Heart right ventricle (tissue), 16 donors: ENCODE measurements at regions not wholly inside any gene's neighbourhood (a gene's known extent, or its start where the extent isn't known, plus 50 kb on each side); places are given as distances from the start of the nearest gene placed in this dataset.

ENCODE experiments used
- ATAC-seq, 8 donors: fragments of 200-7000 bp; cut with Tn5 transposase; one replicate each; pipeline ENCODE4 v1.9.1; 2020; ENCODE audit warnings: mild to moderate bottlenecking in 8 of 8, moderate library complexity in 8 of 8, moderate number of reproducible peaks in 1 of 8
- DNase-seq, 2 donors: peaks; one replicate each; pipeline ENCODE4 v3.0.0-alpha.2; 2020
- H3K27ac ChIP-seq, 10 donors: fragments of 200-600 bp; sonication (generic) in 2 of 10; one replicate each; pipeline versions ENCODE4 v1.5.0 to v1.8.0; 2020 to 2022; ENCODE audit warnings: mild to moderate bottlenecking in 3 of 10
- H3K27me3 ChIP-seq, 7 donors: fragments of 200-600 bp; one replicate each; pipeline ENCODE4 v1.8.0; 2021 to 2022; ENCODE audit warnings: mild to moderate bottlenecking in 2 of 7
- H3K36me3 ChIP-seq, 9 donors: fragments of 200-600 bp; sonication (generic) in 1 of 9; one replicate each; pipeline versions ENCODE4 v1.5.0 to v1.8.0; 2020 to 2022; ENCODE audit warnings: mild to moderate bottlenecking in 2 of 9
- H3K4me1 ChIP-seq, 9 donors: fragments of 200-600 bp; sonication (generic) in 1 of 9; one replicate each; pipeline versions ENCODE4 v1.5.0 to v1.8.0; 2020 to 2022; ENCODE audit warnings: mild to moderate bottlenecking in 4 of 9
- H3K4me3 ChIP-seq, 10 donors: fragments of 200-600 bp; sonication (generic) in 2 of 10; one replicate each; pipeline versions ENCODE4 v1.5.0 to v1.8.0; 2020 to 2022; ENCODE audit warnings: mild to moderate bottlenecking in 7 of 10, moderate library complexity in 2 of 10
- H3K9me3 ChIP-seq, 11 donors: fragments of 200-600 bp in 10 of 11; sonication (generic) in 2 of 11; one replicate each; pipeline versions ENCODE4 v1.5.0 to v1.8.0; 2013 to 2022; ENCODE audit warnings: mild to moderate bottlenecking in 2 of 11, control low read depth in 1 of 11, moderate library complexity in 1 of 11
- CTCF ChIP-seq, 9 donors: fragments of 200-600 bp; sonication (generic) in 2 of 9; IDR thresholded peaks; one replicate each; pipeline versions ENCODE4 v1.5.0 to v1.8.0; 2021 to 2022; ENCODE audit warnings: antibody characterized with exemption in 9 of 9, mild to moderate bottlenecking in 5 of 9, moderate library complexity in 1 of 9
- WGBS, 2 donors: extraction: QIAGEN DNeasy Blood & Tissue Kit; methylation state at CpG; one replicate each; pipeline ENCODE4 v1.1.7; 2013; ENCODE audit warnings: inconsistent platforms in 1 of 2; 5-methylcytosine and 5-hydroxymethylcytosine counted together
- intact Hi-C, 10 donors: fragments of 100-400 bp; cut with DNase I; formaldehyde crosslinking; loops; one replicate each; pipeline versions ENCODE4 v1.11.1 to v1.14.2; 2022
- donor health status: Arrhythmogenic right ventricular cardiomyopathy.
- donor health status: ischemic (EF 13 %, LVEDD 7.1; RV severe dilation, severe dysfunction).
- donor health status: healthy with polysubstance abuse.
- donor health status: DM: no; HTN: yes; CAD: no.
- donor health status: DM: no; HTN: no; CAD: no.
- donor health status: ischemic (EF 25% LVEDD 6.9; RV normal size, moderate dysfunction).
- donor health status: ischemic (EF 25% LVEDD 5.7; RV mildly dilated, moderate dysfunction).
- donor health status: healthy.
- donor health status: DM: yes; HTN: yes; CAD: no.
- donor health status: Ischemic cardiomyopathy.
- donor health status: ischemic (EF 35%, LVEDD 5.7; RV mildly dilated, moderate dysfunction).
- donor health status: nonischemic (EF 11% LVEDD 7.7; RV severe dilation, severe dysfunction).
- donor health status: DM: yes; HTN: yes; CAD: no.
- donor health status: PGD.
- donor health status: ischemic (EF 29% LVEDD 5.4; RV normal size, mild dysfunction).
- donor health status: nonischemic (EF 23%, LVEDD 6.1; RV moderate dilation, normal function).

GRCh38 chr1:57796616-57797015 is 372.8 kb upstream of the DAB1 start:
- no peak for TF ChIP-seq CTCF (IDR thresholded peaks at IDR 0.05)
- no peak overlapping the region for H3K27ac ChIP-seq
- H3K4me1 ChIP-seq = no peaks in the 10 kb centered on the region
- DNase-seq = no peak
- no peak overlapping the region for H3K4me3 ChIP-seq
- WGBS, 2 donors = 67% methylated on average over 2 of the region's 2 CpGs
- H3K36me3 ChIP-seq = no peaks in the 10 kb centered on the region
- ATAC-seq = no peak
- H3K27me3 ChIP-seq = peaks cover 0 to 4% (median 0%) of the 10 kb centered on the region in 7 donors
- intact Hi-C loops = no loop called here
- peaks cover 0 to under 1% (median 0%) of the 10 kb centered on the region in 11 donors for H3K9me3 ChIP-seq

GRCh38 chr1:57795886-57796285 is 372.0 kb upstream of the DAB1 start:
- H3K4me3 ChIP-seq = no peak overlapping the region
- no peaks in the 10 kb centered on the region for H3K36me3 ChIP-seq
- intact Hi-C loops = no loop called here
- H3K9me3 ChIP-seq = no peaks in the 10 kb centered on the region
- TF ChIP-seq CTCF (IDR thresholded peaks at IDR 0.05) = no peak
- no peak for ATAC-seq
- no peak overlapping the region for H3K27ac ChIP-seq
- 83 to 94% methylated on average over 5 of the region's 5 CpGs for whole genome bisulfite sequencing, 2 donors
- peaks cover 0 to 4% (median 0%) of the 10 kb centered on the region in 7 donors for H3K27me3 ChIP-seq
- no peak for DNase-seq
- no peaks in the 10 kb centered on the region for H3K4me1 ChIP-seq

GRCh38 chr1:57794078-57794477 is 370.2 kb upstream of the DAB1 start:
- no peaks in the 10 kb centered on the region for H3K9me3 ChIP-seq
- H3K36me3 ChIP-seq = no peaks in the 10 kb centered on the region
- H3K27me3 ChIP-seq = peaks cover 0 to 4% (median 0%) of the 10 kb centered on the region in 7 donors
- TF ChIP-seq CTCF (IDR thresholded peaks at IDR 0.05) = no peak
- no peak overlapping the region for H3K27ac ChIP-seq
- ATAC-seq = no peak
- intact Hi-C loops = no loop called here
- H3K4me3 ChIP-seq = no peak overlapping the region
- no peaks in the 10 kb centered on the region for H3K4me1 ChIP-seq
- DNase-seq = no peak
- WGBS, 2 donors = 71 to 74% methylated on average over 2 of the region's 2 CpGs

- no peak for DNase-seq
- no peaks in the 10 kb centered on the region for H3K4me1 ChIP-seq
- 77% methylated on average over 3 of the region's 3 CpGs for WGBS, 2 donors
- H3K27ac ChIP-seq = no peak overlapping the region
- H3K9me3 ChIP-seq = no peaks in the 10 kb centered on the region
- no peak for TF ChIP-seq CTCF (IDR thresholded peaks at IDR 0.05)
- ATAC-seq = no peak
- no peak overlapping the region for H3K4me3 ChIP-seq
- intact Hi-C loops = no loop called here
- H3K36me3 ChIP-seq = no peaks in the 10 kb centered on the region
- peaks cover 0 to 4% (median 0%) of the 10 kb centered on the region in 7 donors for H3K27me3 ChIP-seq
These were observed 367.6 kb upstream of the DAB1 start for GRCh38 chr1:57791497-57791896.
